Stomach (tissue), 4 donors: ENCODE measurements at regions not wholly inside any gene's neighbourhood (a gene's known extent, or its start where the extent isn't known, plus 50 kb on each side); places are given as distances from the start of the nearest gene placed in this dataset.

Experiments
- EP300 ChIP-seq: sonication (generic); formaldehyde crosslinking; IDR thresholded peaks from one replicate; pipeline ENCODE4 v1.6.1; 2017; ENCODE audit warnings: antibody characterized with exemption
- POLR2A ChIP-seq, 4 donors: fragments of 450-650 bp; IDR thresholded peaks; one replicate each; pipeline ENCODE4 v1.6.1; 2016; ENCODE audit warnings: antibody characterized with exemption in 4 of 4, control low read depth in 2 of 4, mild to moderate bottlenecking in 1 of 4, moderate library complexity in 1 of 4
- POLR2AphosphoS5 ChIP-seq, 3 donors: sonication (generic); formaldehyde crosslinking; IDR thresholded peaks; one replicate each; pipeline ENCODE4 v1.6.1; 2016; ENCODE audit warnings: antibody characterized with exemption in 3 of 3
- TF ChIP-seq, protein P1 (sequence below), 7 experiments: fragments of 450-650 bp in 4 of 7; fragments of 200-600 bp in 3 of 7; sonication (generic) in 3 of 7; IDR thresholded peaks; one replicate each; pipeline ENCODE4 v1.5.1; 2016 to 2019; ENCODE audit warnings: antibody characterized with exemption in 7 of 7, control low read depth in 2 of 7, mild to moderate bottlenecking in 1 of 7

DNA sequence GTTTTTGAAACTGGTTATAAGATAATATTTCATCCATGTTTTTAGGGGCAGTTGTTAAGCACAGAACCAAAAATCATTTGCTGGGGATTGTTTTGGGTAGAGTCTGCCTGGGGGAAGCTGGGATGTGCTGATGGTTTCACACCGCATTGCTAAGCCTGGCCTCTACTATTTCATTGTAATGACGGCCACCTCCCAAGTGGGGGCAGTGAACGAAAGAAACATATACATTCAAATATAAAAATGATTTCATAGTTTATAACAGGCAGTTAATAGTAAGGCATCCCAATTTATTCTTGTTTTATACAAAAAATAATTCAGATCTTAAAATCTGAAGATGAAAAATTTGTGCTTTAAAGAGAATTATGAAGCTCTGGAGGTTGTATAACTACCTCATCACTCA is 750.8 kb downstream of the REEP3 start:
- TF ChIP-seq, protein P1, sequence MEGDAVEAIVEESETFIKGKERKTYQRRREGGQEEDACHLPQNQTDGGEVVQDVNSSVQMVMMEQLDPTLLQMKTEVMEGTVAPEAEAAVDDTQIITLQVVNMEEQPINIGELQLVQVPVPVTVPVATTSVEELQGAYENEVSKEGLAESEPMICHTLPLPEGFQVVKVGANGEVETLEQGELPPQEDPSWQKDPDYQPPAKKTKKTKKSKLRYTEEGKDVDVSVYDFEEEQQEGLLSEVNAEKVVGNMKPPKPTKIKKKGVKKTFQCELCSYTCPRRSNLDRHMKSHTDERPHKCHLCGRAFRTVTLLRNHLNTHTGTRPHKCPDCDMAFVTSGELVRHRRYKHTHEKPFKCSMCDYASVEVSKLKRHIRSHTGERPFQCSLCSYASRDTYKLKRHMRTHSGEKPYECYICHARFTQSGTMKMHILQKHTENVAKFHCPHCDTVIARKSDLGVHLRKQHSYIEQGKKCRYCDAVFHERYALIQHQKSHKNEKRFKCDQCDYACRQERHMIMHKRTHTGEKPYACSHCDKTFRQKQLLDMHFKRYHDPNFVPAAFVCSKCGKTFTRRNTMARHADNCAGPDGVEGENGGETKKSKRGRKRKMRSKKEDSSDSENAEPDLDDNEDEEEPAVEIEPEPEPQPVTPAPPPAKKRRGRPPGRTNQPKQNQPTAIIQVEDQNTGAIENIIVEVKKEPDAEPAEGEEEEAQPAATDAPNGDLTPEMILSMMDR (IDR thresholded peaks at IDR 0.05), result no peak
- no peak for TF ChIP-seq POLR2A (IDR thresholded peaks at IDR 0.05)
- no peak for TF ChIP-seq POLR2AphosphoS5 (IDR thresholded peaks at IDR 0.05)
- TF ChIP-seq EP300, result no peak
